ENCODE measurements at regions not wholly inside any gene's neighbourhood (a gene's known extent, or its start where the extent isn't known, plus 50 kb on each side); places are given as distances from the start of the nearest gene placed in this dataset.

GRCh38 chr17:33977729-33978514 is 277.2 kb upstream of the CCL2 start:
- TF ChIP-seq POLR2A (IDR thresholded peaks at IDR 0.05), result no peak
- TF ChIP-seq, protein P1, sequence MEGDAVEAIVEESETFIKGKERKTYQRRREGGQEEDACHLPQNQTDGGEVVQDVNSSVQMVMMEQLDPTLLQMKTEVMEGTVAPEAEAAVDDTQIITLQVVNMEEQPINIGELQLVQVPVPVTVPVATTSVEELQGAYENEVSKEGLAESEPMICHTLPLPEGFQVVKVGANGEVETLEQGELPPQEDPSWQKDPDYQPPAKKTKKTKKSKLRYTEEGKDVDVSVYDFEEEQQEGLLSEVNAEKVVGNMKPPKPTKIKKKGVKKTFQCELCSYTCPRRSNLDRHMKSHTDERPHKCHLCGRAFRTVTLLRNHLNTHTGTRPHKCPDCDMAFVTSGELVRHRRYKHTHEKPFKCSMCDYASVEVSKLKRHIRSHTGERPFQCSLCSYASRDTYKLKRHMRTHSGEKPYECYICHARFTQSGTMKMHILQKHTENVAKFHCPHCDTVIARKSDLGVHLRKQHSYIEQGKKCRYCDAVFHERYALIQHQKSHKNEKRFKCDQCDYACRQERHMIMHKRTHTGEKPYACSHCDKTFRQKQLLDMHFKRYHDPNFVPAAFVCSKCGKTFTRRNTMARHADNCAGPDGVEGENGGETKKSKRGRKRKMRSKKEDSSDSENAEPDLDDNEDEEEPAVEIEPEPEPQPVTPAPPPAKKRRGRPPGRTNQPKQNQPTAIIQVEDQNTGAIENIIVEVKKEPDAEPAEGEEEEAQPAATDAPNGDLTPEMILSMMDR (IDR thresholded peaks at IDR 0.05), result no peak

GRCh38 chr17:33978889-33979288 is 276.2 kb upstream of the CCL2 start:
- H3K4me3 ChIP-seq, result no peak overlapping the region
- no peak for DNase-seq
- no peak overlapping the region for H3K27ac ChIP-seq
- H3K9me3 ChIP-seq (replicated peaks in 1 of 3), result no peaks in the 10 kb centered on the region
- TF ChIP-seq POLR2A (IDR thresholded peaks at IDR 0.05), result no peak
- TF ChIP-seq, protein P1 (IDR thresholded peaks at IDR 0.05), result no peak
- H3K27me3 ChIP-seq, result no peaks in the 10 kb centered on the region
- no peaks in the 10 kb centered on the region for H3K36me3 ChIP-seq (replicated peaks in 1 of 2)
- 78 to 82% (median 81%) methylated on average over 5 of the region's 5 CpGs for WGBS, 4 donors
- no peaks in the 10 kb centered on the region for H3K4me1 ChIP-seq (replicated peaks in 1 of 2)
- intact Hi-C loops (cut with DNase I), result no loop called here

More at GRCh38 chr17:33977729-33978514, 277.2 kb upstream of the CCL2 start:
- no peaks in the 10 kb centered on the region for H3K4me1 ChIP-seq (replicated peaks in 1 of 2)
- intact Hi-C loops (cut with DNase I), result no loop called here
- no peak overlapping the region for H3K27ac ChIP-seq
- no peaks in the 10 kb centered on the region for H3K27me3 ChIP-seq
- WGBS, 4 donors, result 79 to 84% (median 81%) methylated on average over 6 to 10 of the region's 10 CpGs
- no peaks in the 10 kb centered on the region for H3K9me3 ChIP-seq (replicated peaks in 1 of 3)
- H3K4me3 ChIP-seq, result no peak overlapping the region
- H3K36me3 ChIP-seq (replicated peaks in 1 of 2), result no peaks in the 10 kb centered on the region
- DNase-seq, result no peak

DNA sequence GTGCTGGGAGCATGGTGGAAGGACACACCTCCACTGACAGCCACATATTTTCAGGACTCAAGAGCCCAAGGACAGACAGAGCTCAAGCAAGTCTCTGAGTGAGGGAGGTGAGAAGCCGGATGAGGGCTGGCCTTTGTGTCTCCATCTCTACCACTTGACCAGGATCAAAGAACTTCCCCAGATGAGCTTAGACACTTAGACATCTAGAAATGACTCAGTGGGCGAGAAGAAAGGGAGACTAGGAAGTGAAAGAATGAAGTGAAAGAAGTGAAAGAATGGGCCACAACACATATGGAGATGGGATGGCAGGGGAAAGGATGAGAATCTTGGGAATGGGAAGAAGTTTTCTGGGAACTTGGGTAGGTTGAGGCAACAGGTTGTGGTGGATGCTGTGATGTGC is 274.9 kb upstream of the CCL2 start:
- no peaks in the 10 kb centered on the region for H3K36me3 ChIP-seq (replicated peaks in 1 of 2)
- DNase-seq, result no peak
- TF ChIP-seq, protein P1 (IDR thresholded peaks at IDR 0.05), result no peak
- no peak for TF ChIP-seq POLR2A (IDR thresholded peaks at IDR 0.05)
- intact Hi-C loops (cut with DNase I), result no loop called here
- no peaks in the 10 kb centered on the region for H3K4me1 ChIP-seq (replicated peaks in 1 of 2)
- 57 to 65% (median 62%) methylated on average over 2 of the region's 2 CpGs for WGBS, 4 donors
- H3K9me3 ChIP-seq (replicated peaks in 1 of 3), result no peaks in the 10 kb centered on the region
- H3K27me3 ChIP-seq, result no peaks in the 10 kb centered on the region
- no peak overlapping the region for H3K27ac ChIP-seq
- H3K4me3 ChIP-seq, result no peak overlapping the region

- no peak for DNase-seq
- 55 to 61% (median 60%) methylated on average over 6 of the region's 6 CpGs for WGBS, 4 donors
- Histone ChIP-seq H3K9me3 (replicated peaks in 1 of 3) (no peaks in the 10 kb centered on the region), H3K4me3 (no peak overlapping the region), H3K36me3 (replicated peaks in 1 of 2) (no peaks in the 10 kb centered on the region), H3K27ac (no peak overlapping the region), H3K27me3 (no peaks in the 10 kb centered on the region), H3K4me1 (replicated peaks in 1 of 2) (no peaks in the 10 kb centered on the region)
- intact Hi-C loops (cut with DNase I), result no loop called here
- TF ChIP-seq, protein P1 (IDR thresholded peaks at IDR 0.05), result no peak
- TF ChIP-seq POLR2A (IDR thresholded peaks at IDR 0.05), result no peak
These were observed 273.1 kb upstream of the CCL2 start for GRCh38 chr17:33981711-33982601.
